ENCODE measurements at regions not wholly inside any gene's neighbourhood (a gene's known extent, or its start where the extent isn't known, plus 50 kb on each side); places are given as distances from the start of the nearest gene placed in this dataset.

GRCh38 chrX:20567108-20567507 lies 300.4 kb upstream of the RPS6KA3 start:
- Histone ChIP-seq H3K27me3 (no peaks in the 10 kb centered on the region), H3K9me3 (no peaks in the 10 kb centered on the region), H3K27ac (no peak overlapping the region), H3K4me3 (no peak overlapping the region), H3K36me3 (no peaks in the 10 kb centered on the region), H3K4me1 (no peaks in the 10 kb centered on the region)
- no peak for TF ChIP-seq EP300 (IDR thresholded peaks at IDR 0.05)
- no peak for TF ChIP-seq POLR2A (IDR thresholded peaks at IDR 0.05)
- no peak for TF ChIP-seq POLR2AphosphoS5 (IDR thresholded peaks at IDR 0.05)
- TF ChIP-seq CTCF (IDR thresholded peaks at IDR 0.05), result no peak
- no peak for ATAC-seq

- peak; percentile 30 for TF ChIP-seq POLR2AphosphoS5 (IDR thresholded peaks at IDR 0.05)
- TF ChIP-seq EP300 (IDR thresholded peaks at IDR 0.05), result no peak
- Histone ChIP-seq H3K27me3 (no peaks in the 10 kb centered on the region), H3K36me3 (no peaks in the 10 kb centered on the region), H3K4me3 (no peak overlapping the region), H3K27ac (peak overlapping the region in 2 of 4 donors; percentile 9 to 49), H3K4me1 (peaks cover 0 to 10% (median 0%) of the 10 kb centered on the region in 3 donors), H3K9me3 (no peaks in the 10 kb centered on the region)
- peak; percentile 46 for ATAC-seq
- 0% methylated on average over 1 of the region's 3 CpGs; no CpG with 5 or more reads in 1 of the 2 donors for WGBS, 2 donors (ENCODE audit: low coverage in 1 of 2)
Observed at GRCh38 chrX:20547611-20548051, 280.9 kb upstream of the RPS6KA3 start.

GRCh38 chrX:20545538-20545937 lies 278.8 kb upstream of the RPS6KA3 start:
- 60% methylated on average over 2 of the region's 3 CpGs; no CpG with 5 or more reads in 1 of the 2 donors for whole genome bisulfite sequencing, 2 donors (ENCODE audit: low coverage in 1 of 2)
- Histone ChIP-seq H3K4me1 (peaks cover 0 to 10% (median 0%) of the 10 kb centered on the region in 3 donors), H3K27me3 (no peaks in the 10 kb centered on the region), H3K9me3 (peaks cover 0 to 13% (median 0%) of the 10 kb centered on the region in 3 donors), H3K27ac (no peak overlapping the region), H3K36me3 (no peaks in the 10 kb centered on the region), H3K4me3 (no peak overlapping the region)
- ATAC-seq, result no peak
- TF ChIP-seq EP300 (IDR thresholded peaks at IDR 0.05) (no peak), POLR2A (IDR thresholded peaks at IDR 0.05) (no peak), CTCF (IDR thresholded peaks at IDR 0.05) (no peak), POLR2AphosphoS5 (IDR thresholded peaks at IDR 0.05) (no peak)

- no peak for ATAC-seq
- 25% methylated on average over 1 of the region's 1 CpG; no CpG with 5 or more reads in 1 of the 2 donors for WGBS, 2 donors (ENCODE audit: low coverage in 1 of 2)
- Histone ChIP-seq H3K36me3 (no peaks in the 10 kb centered on the region), H3K4me1 (peaks cover 0 to 3% (median 0%) of the 10 kb centered on the region in 3 donors), H3K9me3 (peaks cover 0 to 13% (median 0%) of the 10 kb centered on the region in 3 donors), H3K4me3 (no peak overlapping the region), H3K27me3 (no peaks in the 10 kb centered on the region), H3K27ac (no peak overlapping the region)
- no peak for TF ChIP-seq POLR2AphosphoS5 (IDR thresholded peaks at IDR 0.05)
- no peak for TF ChIP-seq EP300 (IDR thresholded peaks at IDR 0.05)
- no peak for TF ChIP-seq CTCF (IDR thresholded peaks at IDR 0.05)
- TF ChIP-seq POLR2A (IDR thresholded peaks at IDR 0.05), result no peak
Observed at GRCh38 chrX:20542072-20542471, 275.4 kb upstream of the RPS6KA3 start.

GRCh38 chrX:20538974-20539373 lies 272.3 kb upstream of the RPS6KA3 start:
- WGBS, 2 donors (ENCODE audit: low coverage in 1 of 2), result 88% methylated on average over 1 of the region's 1 CpG; no CpG with 5 or more reads in 1 of the 2 donors
- Histone ChIP-seq H3K4me3 (no peak overlapping the region), H3K27me3 (no peaks in the 10 kb centered on the region), H3K4me1 (no peaks in the 10 kb centered on the region), H3K9me3 (peaks cover 0 to 13% (median 0%) of the 10 kb centered on the region in 3 donors), H3K27ac (no peak overlapping the region), H3K36me3 (no peaks in the 10 kb centered on the region)
- ATAC-seq, result no peak
- TF ChIP-seq CTCF (IDR thresholded peaks at IDR 0.05) (no peak), EP300 (IDR thresholded peaks at IDR 0.05) (no peak), POLR2AphosphoS5 (IDR thresholded peaks at IDR 0.05) (no peak), POLR2A (IDR thresholded peaks at IDR 0.05) (no peak)

Data from gastroesophageal sphincter (tissue), 4 donors.